ENCODE measurements at regions not wholly inside any gene's neighbourhood (a gene's known extent, or its start where the extent isn't known, plus 50 kb on each side); places are given as distances from the start of the nearest gene placed in this dataset.

DNA sequence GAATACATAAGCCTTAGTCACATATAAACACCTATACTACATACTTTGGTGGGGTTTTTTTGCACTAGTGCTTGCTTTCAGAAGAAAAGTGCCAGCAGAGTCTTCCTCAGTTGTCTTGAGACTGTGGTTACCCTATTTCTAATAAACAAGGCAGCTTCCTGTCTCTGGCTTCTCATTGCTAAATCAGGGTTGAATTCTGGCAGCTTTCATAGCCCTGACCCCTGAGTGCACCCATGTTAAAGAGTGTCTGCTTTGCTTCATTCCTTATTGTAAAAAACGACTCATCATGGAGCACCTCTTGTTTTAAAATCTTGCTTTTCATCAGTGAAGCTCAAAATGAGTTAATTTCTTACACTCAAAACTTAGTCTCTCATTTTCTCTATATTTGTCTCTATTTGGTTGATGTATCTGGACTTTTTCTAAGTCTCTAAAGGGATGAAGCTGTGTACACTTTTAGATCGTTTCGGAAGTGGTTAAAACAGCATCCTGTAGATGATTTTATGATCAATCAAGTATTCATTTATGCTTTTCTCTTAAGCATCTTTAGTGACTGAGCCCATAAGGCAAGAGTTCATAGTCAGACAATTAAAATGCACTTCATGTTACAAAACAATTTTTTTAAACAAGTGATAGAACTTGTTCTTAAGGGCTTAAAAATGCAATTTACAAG is 72.1 kb downstream of the KLF12 start:
- Histone ChIP-seq H3K27ac (ENCODE audit: low read depth, low read length) (peak overlapping the region; percentile 54), H3K4me3 (ENCODE audit: insufficient read depth, low read depth, low read length) (no peak overlapping the region), H4K20me1 (ENCODE audit: insufficient read depth, low read length) (peaks cover 28% of the 10 kb centered on the region), H3K9ac (ENCODE audit: low read length) (peak overlapping the region; percentile 49), H3K9me3 (ENCODE audit: insufficient read depth, low read depth, low read length) (no peaks in the 10 kb centered on the region), H3K79me2 (ENCODE audit: insufficient read depth, low read length) (peaks cover 68% of the 10 kb centered on the region), H3K27me3 (ENCODE audit: insufficient read depth, low read length) (no peaks in the 10 kb centered on the region), H3K4me2 (ENCODE audit: low read length) (peak overlapping the region; percentile 73), H3K4me1 (ENCODE audit: insufficient read depth, low read length) (peaks cover 6% of the 10 kb centered on the region), H2AFZ (ENCODE audit: low read depth, low read length) (no peak overlapping the region), H3K36me3 (ENCODE audit: insufficient read depth, low read length) (no peaks in the 10 kb centered on the region)
- Mint-ChIP-seq H3K4me3 (ENCODE audit: unreplicated experiment) (no peak overlapping the region), H3K27me3 (ENCODE audit: low read depth, unreplicated experiment) (no peaks in the 10 kb centered on the region), H3K9me3 (ENCODE audit: unreplicated experiment) (peaks cover 4% of the 10 kb centered on the region), H3K36me3 (ENCODE audit: low read depth, unreplicated experiment) (peaks cover 8% of the 10 kb centered on the region), H3K27ac (ENCODE audit: unreplicated experiment) (peak overlapping the region; percentile 93), H3K4me1 (ENCODE audit: low read depth, unreplicated experiment) (peaks cover 38% of the 10 kb centered on the region)
- peak; percentile 50 for DNase-seq (ENCODE audit: low read depth)
- no peak for TF ChIP-seq EZH2 (IDR thresholded peaks at IDR 0.05; ENCODE audit: insufficient read depth, low read length)
- TF ChIP-seq, protein P1, sequence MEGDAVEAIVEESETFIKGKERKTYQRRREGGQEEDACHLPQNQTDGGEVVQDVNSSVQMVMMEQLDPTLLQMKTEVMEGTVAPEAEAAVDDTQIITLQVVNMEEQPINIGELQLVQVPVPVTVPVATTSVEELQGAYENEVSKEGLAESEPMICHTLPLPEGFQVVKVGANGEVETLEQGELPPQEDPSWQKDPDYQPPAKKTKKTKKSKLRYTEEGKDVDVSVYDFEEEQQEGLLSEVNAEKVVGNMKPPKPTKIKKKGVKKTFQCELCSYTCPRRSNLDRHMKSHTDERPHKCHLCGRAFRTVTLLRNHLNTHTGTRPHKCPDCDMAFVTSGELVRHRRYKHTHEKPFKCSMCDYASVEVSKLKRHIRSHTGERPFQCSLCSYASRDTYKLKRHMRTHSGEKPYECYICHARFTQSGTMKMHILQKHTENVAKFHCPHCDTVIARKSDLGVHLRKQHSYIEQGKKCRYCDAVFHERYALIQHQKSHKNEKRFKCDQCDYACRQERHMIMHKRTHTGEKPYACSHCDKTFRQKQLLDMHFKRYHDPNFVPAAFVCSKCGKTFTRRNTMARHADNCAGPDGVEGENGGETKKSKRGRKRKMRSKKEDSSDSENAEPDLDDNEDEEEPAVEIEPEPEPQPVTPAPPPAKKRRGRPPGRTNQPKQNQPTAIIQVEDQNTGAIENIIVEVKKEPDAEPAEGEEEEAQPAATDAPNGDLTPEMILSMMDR (IDR thresholded peaks at IDR 0.05; ENCODE audit: insufficient read depth, low read depth, low read length): no peak
- FAIRE-seq: no peak

DNA sequence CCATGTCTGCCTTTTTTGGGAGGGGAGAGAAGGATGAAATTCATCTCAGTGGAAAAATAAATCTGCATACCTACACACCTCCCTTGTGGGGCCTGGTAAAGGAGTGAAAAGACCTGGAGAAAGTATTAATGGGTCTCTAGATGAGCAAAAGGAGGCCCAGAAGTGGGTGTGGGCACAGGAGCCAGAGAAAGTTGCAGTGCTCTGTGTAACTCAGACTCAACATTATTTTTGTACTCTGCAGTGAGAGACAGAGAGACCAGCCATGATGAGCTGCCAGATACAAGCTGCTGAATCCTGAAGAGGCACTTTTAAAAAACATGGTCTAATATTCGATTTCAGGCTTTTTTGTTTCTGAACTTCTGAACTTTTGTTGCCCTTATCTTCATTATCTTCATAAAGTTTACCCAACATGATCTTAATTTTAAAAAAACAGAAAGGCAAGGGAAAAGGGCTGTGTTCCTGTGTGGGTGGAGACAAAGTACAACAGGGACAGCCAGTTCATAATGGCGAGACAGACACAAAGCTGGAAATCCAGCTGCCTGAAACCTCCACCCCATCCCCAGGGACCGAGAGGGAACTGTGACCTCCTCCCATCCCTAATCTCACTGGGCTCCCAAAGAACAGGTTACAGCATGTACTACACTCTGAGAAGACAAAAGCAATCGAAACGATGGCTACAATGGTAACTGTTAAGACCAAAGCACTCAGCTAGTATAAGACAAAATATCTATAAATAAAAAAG is 77.2 kb downstream of the KLF12 start:
- H3K27me3 Mint-ChIP-seq (ENCODE audit: low read depth, unreplicated experiment): no peaks in the 10 kb centered on the region
- no peak overlapping the region for H3K4me3 ChIP-seq (ENCODE audit: insufficient read depth, low read depth, low read length)
- no peak overlapping the region for H3K4me2 ChIP-seq (ENCODE audit: low read length)
- H3K4me3 Mint-ChIP-seq (ENCODE audit: unreplicated experiment): no peak overlapping the region
- no peak overlapping the region for H3K9ac ChIP-seq (ENCODE audit: low read length)
- DNase-seq (ENCODE audit: low read depth) (no peak), FAIRE-seq (no peak)
- H4K20me1 ChIP-seq (ENCODE audit: insufficient read depth, low read length): peaks cover 51% of the 10 kb centered on the region
- H3K79me2 ChIP-seq (ENCODE audit: insufficient read depth, low read length): peaks cover 73% of the 10 kb centered on the region
- peaks cover 4% of the 10 kb centered on the region for H3K9me3 Mint-ChIP-seq (ENCODE audit: unreplicated experiment)
- no peaks in the 10 kb centered on the region for H3K4me1 ChIP-seq (ENCODE audit: insufficient read depth, low read length)
- H3K36me3 Mint-ChIP-seq (ENCODE audit: low read depth, unreplicated experiment): peaks cover 6% of the 10 kb centered on the region
- no peak overlapping the region for H2AFZ ChIP-seq (ENCODE audit: low read depth, low read length)
- no peak overlapping the region for H3K27ac Mint-ChIP-seq (ENCODE audit: unreplicated experiment)
- TF ChIP-seq, protein P1 (IDR thresholded peaks at IDR 0.05; ENCODE audit: insufficient read depth, low read depth, low read length): no peak
- no peak for TF ChIP-seq EZH2 (IDR thresholded peaks at IDR 0.05; ENCODE audit: insufficient read depth, low read length)
- H3K36me3 ChIP-seq (ENCODE audit: insufficient read depth, low read length): no peaks in the 10 kb centered on the region
- peaks cover 35% of the 10 kb centered on the region for H3K4me1 Mint-ChIP-seq (ENCODE audit: low read depth, unreplicated experiment)
- no peaks in the 10 kb centered on the region for H3K27me3 ChIP-seq (ENCODE audit: insufficient read depth, low read length)
- H3K27ac ChIP-seq (ENCODE audit: low read depth, low read length): no peak overlapping the region
- H3K9me3 ChIP-seq (ENCODE audit: insufficient read depth, low read depth, low read length): no peaks in the 10 kb centered on the region
